Erythroblast (primary cell): ENCODE measurements at regions not wholly inside any gene's neighbourhood (a gene's known extent, or its start where the extent isn't known, plus 50 kb on each side); places are given as distances from the start of the nearest gene placed in this dataset.

ENCODE experiments used
- GATA1 ChIP-seq: IDR thresholded peaks from 2 replicates; pipeline ENCODE4 v1.6.1; 2011; ENCODE audit warnings: low read depth, mild to moderate bottlenecking, control low read depth, low read length, moderate library complexity
- POLR2A ChIP-seq: IDR thresholded peaks from 2 replicates; pipeline ENCODE4 v1.6.1; 2011; ENCODE audit warnings: mild to moderate bottlenecking, low read length

- TF ChIP-seq POLR2A (no peak), GATA1 (no peak)
Measured at GRCh38 chr19:29145756-29146155, 67.2 kb downstream of the UQCRFS1 start.
